Brain microvascular endothelial cell (primary cell): ENCODE measurements at regions not wholly inside any gene's neighbourhood (a gene's known extent, or its start where the extent isn't known, plus 50 kb on each side); places are given as distances from the start of the nearest gene placed in this dataset.
"Not testable (repeated sequence)": the region's sequence is repeated elsewhere in the genome, so short reads cannot be mapped to it uniquely, and the experiment has no call there.

ENCODE experiments used
- DNase-seq: peaks from one replicate; pipeline ENCODE4 v3.0.0-alpha.2; 2020
- H3K27ac ChIP-seq: fragments of 250-450 bp; sonication (Bioruptor Pico); 2 replicates; pipeline ENCODE4 v1.5.1; 2020; ENCODE audit warnings: mild to moderate bottlenecking, moderate library complexity
- H3K27me3 ChIP-seq: fragments of 250-450 bp; sonication (Bioruptor Pico); replicated peaks from 2 replicates; pipeline ENCODE4 v1.5.1; 2020; ENCODE audit warnings: mild to moderate bottlenecking
- H3K36me3 ChIP-seq: fragments of 250-450 bp; sonication (Bioruptor Pico); replicated peaks from 2 replicates; pipeline ENCODE4 v1.5.1; 2020; ENCODE audit warnings: mild to moderate bottlenecking
- H3K4me3 ChIP-seq: 2 replicates; pipeline ENCODE4 v1.5.1; 2011; ENCODE audit warnings: low read depth, mild to moderate bottlenecking, control low read depth, low read length, moderate library complexity
- in situ Hi-C: cut with HindIII; loops from 2 replicates; pipeline ENCODE4 v1.10.0; 2017; ENCODE audit warnings: low sequenced_read_pairs, low pct_ligation_motif_present
- TF ChIP-seq, protein P1 (sequence below): IDR thresholded peaks from 2 replicates; pipeline ENCODE4 v1.5.1; 2011; ENCODE audit warnings: low read depth, mild to moderate bottlenecking, moderate library complexity, low read length, control low read depth, inconsistent platforms; ENCODE audit errors: missing control alignments

GRCh38 chr21:23811805-23812204 lies 1795.5 kb downstream of the MRPL39 start:
- Histone ChIP-seq H3K4me3 (no peak overlapping the region), H3K27ac (no peak overlapping the region), H3K27me3 (no peaks in the 10 kb centered on the region), H3K36me3 (no peaks in the 10 kb centered on the region)
- TF ChIP-seq, protein P1, sequence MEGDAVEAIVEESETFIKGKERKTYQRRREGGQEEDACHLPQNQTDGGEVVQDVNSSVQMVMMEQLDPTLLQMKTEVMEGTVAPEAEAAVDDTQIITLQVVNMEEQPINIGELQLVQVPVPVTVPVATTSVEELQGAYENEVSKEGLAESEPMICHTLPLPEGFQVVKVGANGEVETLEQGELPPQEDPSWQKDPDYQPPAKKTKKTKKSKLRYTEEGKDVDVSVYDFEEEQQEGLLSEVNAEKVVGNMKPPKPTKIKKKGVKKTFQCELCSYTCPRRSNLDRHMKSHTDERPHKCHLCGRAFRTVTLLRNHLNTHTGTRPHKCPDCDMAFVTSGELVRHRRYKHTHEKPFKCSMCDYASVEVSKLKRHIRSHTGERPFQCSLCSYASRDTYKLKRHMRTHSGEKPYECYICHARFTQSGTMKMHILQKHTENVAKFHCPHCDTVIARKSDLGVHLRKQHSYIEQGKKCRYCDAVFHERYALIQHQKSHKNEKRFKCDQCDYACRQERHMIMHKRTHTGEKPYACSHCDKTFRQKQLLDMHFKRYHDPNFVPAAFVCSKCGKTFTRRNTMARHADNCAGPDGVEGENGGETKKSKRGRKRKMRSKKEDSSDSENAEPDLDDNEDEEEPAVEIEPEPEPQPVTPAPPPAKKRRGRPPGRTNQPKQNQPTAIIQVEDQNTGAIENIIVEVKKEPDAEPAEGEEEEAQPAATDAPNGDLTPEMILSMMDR, result no peak
- DNase-seq, result no peak
- in situ Hi-C loops, result no loop called here

- Histone ChIP-seq H3K27ac (no peak overlapping the region), H3K36me3 (no peaks in the 10 kb centered on the region), H3K27me3 (no peaks in the 10 kb centered on the region), H3K4me3 (no peak overlapping the region)
- no peak for DNase-seq
- TF ChIP-seq, protein P1, result no peak
- in situ Hi-C loops, result no loop called here
Observed at GRCh38 chr21:23809573-23809972, 1797.7 kb downstream of the MRPL39 start.

DNA sequence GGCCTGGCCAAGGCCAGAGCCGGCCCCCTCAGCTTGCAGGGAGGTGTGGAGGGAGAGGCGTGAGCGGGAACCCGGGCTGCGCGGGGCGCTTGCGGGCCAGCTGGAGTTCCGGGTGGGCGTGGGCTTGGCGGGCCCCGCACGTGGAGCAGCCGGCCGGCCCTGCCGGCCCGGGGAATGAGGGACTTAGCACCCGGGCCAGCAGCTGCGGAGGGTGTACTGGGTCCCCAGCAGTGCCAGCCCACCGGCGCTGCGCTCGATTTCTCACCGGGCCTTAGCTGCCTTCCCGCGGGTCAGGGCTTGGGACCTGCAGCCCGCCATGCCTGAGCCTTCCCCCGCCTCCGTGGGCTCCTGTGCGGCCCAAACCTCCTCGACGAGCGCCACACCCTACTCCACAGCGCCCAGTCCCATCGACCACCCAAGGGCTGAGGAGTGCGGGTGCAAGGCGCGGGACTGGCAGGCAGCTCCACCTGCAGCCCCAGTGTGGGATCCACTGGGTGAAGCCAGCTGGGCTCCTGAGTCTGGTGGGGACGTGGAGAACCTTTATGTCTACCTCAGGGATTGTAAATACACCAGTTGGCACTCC lies 1800.2 kb downstream of the MRPL39 start:
- DNase-seq, H3K27me3 ChIP-seq, H3K27ac ChIP-seq, in situ Hi-C loops, H3K4me3 ChIP-seq, H3K36me3 ChIP-seq: not testable (repeated sequence)

DNA sequence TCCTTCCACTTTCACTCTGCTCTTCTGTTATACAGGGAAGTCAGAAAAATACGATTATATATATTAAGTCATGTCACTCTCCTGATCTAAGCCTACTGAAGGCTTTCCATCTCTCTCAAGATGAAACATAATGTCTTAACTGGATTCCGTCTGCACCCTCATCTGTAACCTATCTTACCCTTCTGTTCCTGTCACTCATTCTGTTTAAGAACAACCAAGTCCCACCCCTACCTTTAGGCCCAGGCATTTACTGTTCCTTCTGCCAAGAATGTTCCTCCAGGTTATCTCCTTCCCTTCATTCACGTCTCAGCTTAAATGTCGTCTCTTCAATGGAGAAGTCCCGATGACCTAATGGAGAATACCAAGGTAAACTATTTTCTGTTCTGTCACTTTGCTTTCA lies 1802.4 kb downstream of the MRPL39 start:
- in situ Hi-C loops, result no loop called here
- TF ChIP-seq, protein P1, result no peak
- no peak for DNase-seq
- H3K36me3 ChIP-seq, result no peaks in the 10 kb centered on the region
- no peak overlapping the region for H3K4me3 ChIP-seq
- no peaks in the 10 kb centered on the region for H3K27me3 ChIP-seq
- no peak overlapping the region for H3K27ac ChIP-seq

GRCh38 chr21:23801292-23801691 lies 1806.0 kb downstream of the MRPL39 start:
- no peak overlapping the region for H3K27ac ChIP-seq
- in situ Hi-C loops, result no loop called here
- TF ChIP-seq, protein P1, result no peak
- no peak overlapping the region for H3K4me3 ChIP-seq
- no peaks in the 10 kb centered on the region for H3K27me3 ChIP-seq
- no peak for DNase-seq
- H3K36me3 ChIP-seq, result no peaks in the 10 kb centered on the region

DNA sequence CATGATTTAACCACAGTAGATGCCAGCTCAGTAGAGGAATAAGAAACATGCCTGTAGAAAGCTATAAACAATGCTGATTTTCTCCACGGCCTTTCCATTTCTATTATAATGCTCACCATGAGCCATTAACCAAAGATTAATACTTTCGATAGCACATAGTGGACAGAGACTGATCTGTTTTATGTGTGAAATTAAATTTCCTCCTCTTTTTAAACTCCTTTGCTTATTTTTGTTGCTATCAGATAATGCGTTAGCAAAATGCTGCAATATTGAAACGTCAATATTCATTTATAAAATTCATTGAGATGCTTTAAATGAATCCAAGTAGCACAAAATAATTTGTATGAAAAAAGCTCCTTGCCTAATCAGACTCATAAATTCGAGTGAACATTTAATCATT lies 1807.9 kb downstream of the MRPL39 start:
- Histone ChIP-seq H3K27me3 (no peaks in the 10 kb centered on the region), H3K36me3 (no peaks in the 10 kb centered on the region), H3K27ac (no peak overlapping the region), H3K4me3 (no peak overlapping the region)
- no peak for DNase-seq
- in situ Hi-C loops, result no loop called here
- TF ChIP-seq, protein P1, result no peak
